SK-N-SH (cell line): ENCODE measurements at regions not wholly inside any gene's neighbourhood (a gene's known extent, or its start where the extent isn't known, plus 50 kb on each side); places are given as distances from the start of the nearest gene placed in this dataset.

Experiments
- CTCF ChIA-PET: fragments of 300-600, 350-600 bp; formaldehyde crosslinking; extraction: SDS; loops from one replicate; lab custom pipeline; 2021; lab: Yijun Ruan, JAX
- POLR2A ChIA-PET: fragments of 350-600 bp; sonication (Branson Sonifier 250); formaldehyde crosslinking; extraction: SDS; loops from one replicate; lab custom pipeline; 2020; ENCODE audit warnings: antibody characterized with exemption, inconsistent platforms; lab: Yijun Ruan, JAX
- DNase-seq: peaks from one replicate; pipeline ENCODE4 v3.0.0; 2012
- H2AFZ ChIP-seq: fragments of 200-600 bp; sonication (generic); 2 replicates; pipeline ENCODE4 v1.8.1; 2016; ENCODE audit warnings: antibody characterized with exemption, mild to moderate bottlenecking, low read depth
- H3F3A ChIP-seq: fragments of 200-600 bp; sonication (generic); replicated peaks from 2 replicates; pipeline ENCODE3; 2016; ENCODE audit warnings: antibody characterized with exemption, mild to moderate bottlenecking; ENCODE audit not compliant: insufficient read depth
- H3K27ac ChIP-seq, 2 experiments: fragments of 200-500 bp in 1 of 2; fragments of 200-600 bp in 1 of 2; sonication (Bioruptor generic) in 1 of 2; sonication (generic), shearing (Covaris generic) in 1 of 2; 2 replicates each; pipeline versions ENCODE4 v1.5.1 to v1.6.1; 2014 to 2016; ENCODE audit warnings: low read depth in 2 of 2, inconsistent platforms in 1 of 2, low read length in 1 of 2, mild to moderate bottlenecking in 1 of 2, mixed read lengths in 1 of 2
- H3K27me3 ChIP-seq: fragments of 200-600 bp; sonication (generic), shearing (Covaris generic); 2 replicates; pipeline ENCODE4 v1.6.1; 2016; ENCODE audit warnings: mixed run types; ENCODE audit not compliant: insufficient read depth
- H3K36me3 ChIP-seq, 2 experiments: fragments of 200-500 bp in 1 of 2; fragments of 200-600 bp in 1 of 2; sonication (Bioruptor generic) in 1 of 2; sonication (generic) in 1 of 2; replicated peaks in 1 of 2; 2 replicates each; pipeline versions ENCODE3 to v1.5.1; 2014 to 2016; ENCODE audit warnings: low read length in 1 of 2, mild to moderate bottlenecking in 1 of 2; ENCODE audit not compliant: insufficient read depth in 2 of 2, control insufficient read depth in 1 of 2
- H3K4me1 ChIP-seq, 2 experiments: fragments of 200-500 bp in 1 of 2; fragments of 200-600 bp in 1 of 2; sonication (Bioruptor generic) in 1 of 2; sonication (generic), shearing (Covaris generic) in 1 of 2; 2 replicates each; pipeline versions ENCODE4 v1.5.1 to v1.6.1; 2014 to 2016; ENCODE audit warnings: low read depth in 1 of 2, low read length in 1 of 2, mixed run types in 1 of 2; ENCODE audit not compliant: insufficient read depth in 2 of 2, control insufficient read depth in 1 of 2
- H3K4me2 ChIP-seq: fragments of 200-600 bp; sonication (generic), shearing (Covaris generic); 2 replicates; pipeline ENCODE4 v1.6.1; 2017; ENCODE audit warnings: mixed run types
- H3K4me3 ChIP-seq, 2 experiments: fragments of 200-500 bp in 1 of 2; fragments of 200-600 bp in 1 of 2; sonication (Bioruptor generic) in 1 of 2; sonication (generic), shearing (Covaris generic) in 1 of 2; 2 replicates each; pipeline versions ENCODE4 v1.5.1 to v1.8.1; 2014 to 2016; ENCODE audit warnings: low read depth in 2 of 2, inconsistent platforms in 1 of 2, low read length in 1 of 2, mild to moderate bottlenecking in 1 of 2, mixed read lengths in 1 of 2, moderate library complexity in 1 of 2
- H3K79me2 ChIP-seq: fragments of 200-600 bp; sonication (generic); 2 replicates; pipeline ENCODE4 v1.8.1; 2017; ENCODE audit warnings: mild to moderate bottlenecking; ENCODE audit not compliant: insufficient read depth
- H3K9ac ChIP-seq: fragments of 200-600 bp; sonication (generic); 2 replicates; pipeline ENCODE4 v1.6.1; 2017; ENCODE audit warnings: mixed run types
- H3K9me2 ChIP-seq: fragments of 200-600 bp; sonication (generic); 2 replicates; pipeline ENCODE4 v1.6.1; 2017; ENCODE audit warnings: mixed run types
- H3K9me3 ChIP-seq: fragments of 200-600 bp; sonication (generic); 2 replicates; pipeline ENCODE4 v1.6.1; 2017; ENCODE audit warnings: mixed run types, mild to moderate bottlenecking, moderate library complexity
- H4K20me1 ChIP-seq: fragments of 200-600 bp; sonication (generic); 2 replicates; pipeline ENCODE4 v1.6.1; 2017; ENCODE audit warnings: mild to moderate bottlenecking, mixed run types; ENCODE audit not compliant: insufficient read depth
- CHD2 ChIP-seq: fragments of 150-350 bp; IDR thresholded peaks from 2 replicates; pipeline ENCODE4 v1.6.1; 2018; ENCODE audit warnings: low read length; ENCODE audit not compliant: partially characterized antibody
- EZH2phosphoT487 ChIP-seq: fragments of 200-600 bp; sonication (generic); IDR thresholded peaks from 2 replicates; pipeline ENCODE4 v1.6.1; 2017; ENCODE audit warnings: low read depth, mixed run types, mild to moderate bottlenecking, antibody characterized with exemption, moderate library complexity, borderline replicate concordance
- FOXM1 ChIP-seq: IDR thresholded peaks from 2 replicates; pipeline ENCODE4 v1.4.0; 2012; ENCODE audit warnings: low read depth, mild to moderate bottlenecking
- GABPA ChIP-seq: IDR thresholded peaks from 2 replicates; pipeline ENCODE4 v1.4.0; 2012; ENCODE audit warnings: low read depth, mild to moderate bottlenecking
- MXI1 ChIP-seq: IDR thresholded peaks from 2 replicates; pipeline ENCODE4 v1.6.1; 2012; ENCODE audit warnings: mild to moderate bottlenecking, low read depth, low read length, improper control_type of control experiment
- NRF1 ChIP-seq: IDR thresholded peaks from 2 replicates; pipeline ENCODE4 v1.6.1; 2012; ENCODE audit warnings: low read depth, mild to moderate bottlenecking, low read length
- PBX3 ChIP-seq: IDR thresholded peaks from 2 replicates; pipeline ENCODE4; 2012
- RAD21 ChIP-seq: IDR thresholded peaks from 2 replicates; pipeline ENCODE4 v1.6.1; 2012; ENCODE audit warnings: mild to moderate bottlenecking, low read length
- RCOR1 ChIP-seq: fragments of 150-350 bp; IDR thresholded peaks from 2 replicates; pipeline ENCODE4 v1.6.1; 2017; ENCODE audit warnings: antibody characterized with exemption, low read length
- RFX5 ChIP-seq: IDR thresholded peaks from 2 replicates; pipeline ENCODE4 v1.6.1; 2012; ENCODE audit warnings: mild to moderate bottlenecking, improper control_type of control experiment, low read length
- SMC3 ChIP-seq: IDR thresholded peaks from 2 replicates; pipeline ENCODE4 v1.6.1; 2012; ENCODE audit warnings: low read depth, low read length, improper control_type of control experiment
- TCF12 ChIP-seq: IDR thresholded peaks from 2 replicates; pipeline ENCODE4 v1.4.0; 2012
- TEAD4 ChIP-seq: IDR thresholded peaks from 2 replicates; pipeline ENCODE4 v1.4.0; 2012; ENCODE audit warnings: mild to moderate bottlenecking, borderline replicate concordance; ENCODE audit not compliant: insufficient read depth
- USF1 ChIP-seq: IDR thresholded peaks from 2 replicates; pipeline ENCODE4 v1.4.0; 2012; ENCODE audit warnings: low read depth, borderline replicate concordance
- WGBS: methylation state at CpG from one replicate; pipeline ENCODE4 v1.1.6; 2017; ENCODE audit warnings: low lambda C conversion rate; 5-methylcytosine and 5-hydroxymethylcytosine counted together
- TF ChIP-seq, protein P1 (sequence below): IDR thresholded peaks from 2 replicates; pipeline ENCODE4 v1.4.0; 2012; ENCODE audit warnings: low read depth
- TF ChIP-seq, protein P2 (sequence below): IDR thresholded peaks from 2 replicates; pipeline ENCODE4 v1.6.1; 2012; ENCODE audit warnings: mild to moderate bottlenecking, low read depth, low read length, moderate library complexity

GRCh38 chr13:104968876-104969275, 1566.6 kb downstream of the EFNB2 start:
- Histone ChIP-seq H3F3A (no peaks in the 10 kb centered on the region), H3K4me3 (no peak overlapping the region), H3K27me3 (no peaks in the 10 kb centered on the region), H3K9me3 (no peaks in the 10 kb centered on the region), H3K4me2 (no peak overlapping the region), H4K20me1 (no peaks in the 10 kb centered on the region), H3K4me1 (no peaks in the 10 kb centered on the region), H3K27ac (no peak overlapping the region), H3K36me3 (no peaks in the 10 kb centered on the region), H2AFZ (no peak overlapping the region), H3K9me2 (no peaks in the 10 kb centered on the region; the same call in 1 of the 2 replicates), H3K79me2 (no peaks in the 10 kb centered on the region), H3K9ac (no peak overlapping the region)
- ChIA-PET CTCF (no interaction called here), POLR2A (no interaction called here)
- 60% methylated on average over 3 of the region's 3 CpGs for WGBS
- TF ChIP-seq CHD2: no peak
- TF ChIP-seq RAD21: no peak
- no peak for TF ChIP-seq FOXM1
- no peak for TF ChIP-seq SMC3
- no peak for TF ChIP-seq EZH2phosphoT487
- TF ChIP-seq TCF12: no peak
- TF ChIP-seq RCOR1: no peak
- no peak for TF ChIP-seq RFX5
- DNase-seq: no peak

- H3K27ac ChIP-seq: no peak overlapping the region
- no peaks in the 10 kb centered on the region for H4K20me1 ChIP-seq
- no peaks in the 10 kb centered on the region for H3F3A ChIP-seq
- ChIA-PET CTCF (no interaction called here), POLR2A (no interaction called here)
- no peak for TF ChIP-seq MXI1
- TF ChIP-seq PBX3: no peak
- no peak for TF ChIP-seq GABPA
- TF ChIP-seq EZH2phosphoT487: no peak
- H3K4me2 ChIP-seq: no peak overlapping the region
- no peaks in the 10 kb centered on the region for H3K4me1 ChIP-seq
- no peak overlapping the region for H3K9ac ChIP-seq
- no peaks in the 10 kb centered on the region for H3K27me3 ChIP-seq
- H3K79me2 ChIP-seq: no peaks in the 10 kb centered on the region
- no peak overlapping the region for H3K4me3 ChIP-seq
- H2AFZ ChIP-seq: no peak overlapping the region
- 73% methylated on average over 9 of the region's 9 CpGs for WGBS
- no peaks in the 10 kb centered on the region; the same call in 1 of the 2 replicates for H3K9me2 ChIP-seq
- H3K9me3 ChIP-seq: no peaks in the 10 kb centered on the region
- DNase-seq: no peak
- H3K36me3 ChIP-seq: no peaks in the 10 kb centered on the region
These were observed 1567.4 kb downstream of the EFNB2 start for GRCh38 chr13:104967836-104968630.

- Histone ChIP-seq H3K9me3 (no peaks in the 10 kb centered on the region), H3K79me2 (no peaks in the 10 kb centered on the region), H3K36me3 (no peaks in the 10 kb centered on the region), H3K4me3 (no peak overlapping the region), H4K20me1 (no peaks in the 10 kb centered on the region), H3K4me2 (no peak overlapping the region), H2AFZ (no peak overlapping the region), H3F3A (no peaks in the 10 kb centered on the region), H3K9me2 (no peaks in the 10 kb centered on the region; the same call in 1 of the 2 replicates), H3K4me1 (no peaks in the 10 kb centered on the region), H3K27me3 (no peaks in the 10 kb centered on the region), H3K9ac (no peak overlapping the region), H3K27ac (no peak overlapping the region)
- TF ChIP-seq TEAD4 (no peak), NRF1 (no peak), USF1 (no peak)
- TF ChIP-seq, protein P1, sequence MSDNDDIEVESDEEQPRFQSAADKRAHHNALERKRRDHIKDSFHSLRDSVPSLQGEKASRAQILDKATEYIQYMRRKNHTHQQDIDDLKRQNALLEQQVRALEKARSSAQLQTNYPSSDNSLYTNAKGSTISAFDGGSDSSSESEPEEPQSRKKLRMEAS: no peak
- TF ChIP-seq, protein P2, sequence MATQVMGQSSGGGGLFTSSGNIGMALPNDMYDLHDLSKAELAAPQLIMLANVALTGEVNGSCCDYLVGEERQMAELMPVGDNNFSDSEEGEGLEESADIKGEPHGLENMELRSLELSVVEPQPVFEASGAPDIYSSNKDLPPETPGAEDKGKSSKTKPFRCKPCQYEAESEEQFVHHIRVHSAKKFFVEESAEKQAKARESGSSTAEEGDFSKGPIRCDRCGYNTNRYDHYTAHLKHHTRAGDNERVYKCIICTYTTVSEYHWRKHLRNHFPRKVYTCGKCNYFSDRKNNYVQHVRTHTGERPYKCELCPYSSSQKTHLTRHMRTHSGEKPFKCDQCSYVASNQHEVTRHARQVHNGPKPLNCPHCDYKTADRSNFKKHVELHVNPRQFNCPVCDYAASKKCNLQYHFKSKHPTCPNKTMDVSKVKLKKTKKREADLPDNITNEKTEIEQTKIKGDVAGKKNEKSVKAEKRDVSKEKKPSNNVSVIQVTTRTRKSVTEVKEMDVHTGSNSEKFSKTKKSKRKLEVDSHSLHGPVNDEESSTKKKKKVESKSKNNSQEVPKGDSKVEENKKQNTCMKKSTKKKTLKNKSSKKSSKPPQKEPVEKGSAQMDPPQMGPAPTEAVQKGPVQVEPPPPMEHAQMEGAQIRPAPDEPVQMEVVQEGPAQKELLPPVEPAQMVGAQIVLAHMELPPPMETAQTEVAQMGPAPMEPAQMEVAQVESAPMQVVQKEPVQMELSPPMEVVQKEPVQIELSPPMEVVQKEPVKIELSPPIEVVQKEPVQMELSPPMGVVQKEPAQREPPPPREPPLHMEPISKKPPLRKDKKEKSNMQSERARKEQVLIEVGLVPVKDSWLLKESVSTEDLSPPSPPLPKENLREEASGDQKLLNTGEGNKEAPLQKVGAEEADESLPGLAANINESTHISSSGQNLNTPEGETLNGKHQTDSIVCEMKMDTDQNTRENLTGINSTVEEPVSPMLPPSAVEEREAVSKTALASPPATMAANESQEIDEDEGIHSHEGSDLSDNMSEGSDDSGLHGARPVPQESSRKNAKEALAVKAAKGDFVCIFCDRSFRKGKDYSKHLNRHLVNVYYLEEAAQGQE: no peak
- 31% methylated on average over 3 of the region's 3 CpGs for WGBS
- ChIA-PET CTCF (no interaction called here), POLR2A (no interaction called here)
- no peak for DNase-seq
These were observed 1568.1 kb downstream of the EFNB2 start for GRCh38 chr13:104967376-104967775.
